GM23338 (cell line): ENCODE measurements at regions not wholly inside any gene's neighbourhood (a gene's known extent, or its start where the extent isn't known, plus 50 kb on each side); places are given as distances from the start of the nearest gene placed in this dataset.

Experiments used
- ATAC-seq: fragments of 200-7000 bp; cut with Tn5 transposase; 3 replicates; pipeline ENCODE4 v1.9.1; 2020
- DNase-seq: peaks from one replicate; pipeline ENCODE4 v3.0.0-alpha.2; 2015; ENCODE audit warnings: low spot score
- H2AFZ ChIP-seq: fragments of 200-600 bp; sonication (generic); 2 replicates; pipeline ENCODE4 v1.8.0; 2016; ENCODE audit warnings: antibody characterized with exemption, mild to moderate bottlenecking, moderate library complexity
- H3F3A ChIP-seq: fragments of 200-600 bp; sonication (generic); replicated peaks from 2 replicates; pipeline ENCODE4 v1.8.0; 2017; ENCODE audit warnings: antibody characterized with exemption, mixed run types, low read depth
- H3K27ac ChIP-seq: fragments of 200-600 bp; sonication (generic); 2 replicates; pipeline ENCODE4 v1.6.1; 2016; ENCODE audit warnings: low read depth
- H3K27me3 ChIP-seq: fragments of 200-600 bp; sonication (generic); 2 replicates; pipeline ENCODE4 v1.8.0; 2016; ENCODE audit warnings: mild to moderate bottlenecking, mixed run types, moderate library complexity; ENCODE audit not compliant: insufficient read depth
- H3K36me3 ChIP-seq: fragments of 200-600 bp; sonication (generic); 2 replicates; pipeline ENCODE4 v1.8.0; 2016; ENCODE audit warnings: mild to moderate bottlenecking; ENCODE audit not compliant: insufficient read depth
- H3K4me1 ChIP-seq: fragments of 200-600 bp; sonication (generic); 2 replicates; pipeline ENCODE4 v1.8.0; 2016; ENCODE audit warnings: mild to moderate bottlenecking, moderate library complexity; ENCODE audit not compliant: insufficient read depth
- H3K4me2 ChIP-seq: fragments of 200-600 bp; sonication (generic); 2 replicates; pipeline ENCODE4 v1.7.1; 2017; ENCODE audit warnings: mixed run types
- H3K4me3 ChIP-seq: fragments of 200-600 bp; sonication (generic); 2 replicates; pipeline ENCODE4 v1.6.1; 2016; ENCODE audit warnings: mixed run types
- H3K79me2 ChIP-seq: fragments of 200-600 bp; sonication (generic); replicated peaks from 2 replicates; pipeline ENCODE4 v1.8.0; 2017; ENCODE audit warnings: mild to moderate bottlenecking; ENCODE audit not compliant: insufficient read depth
- H3K9me2 ChIP-seq: fragments of 200-600 bp; sonication (generic); 2 replicates; pipeline ENCODE4 v1.8.0; 2017; ENCODE audit not compliant: insufficient read depth
- H4K20me1 ChIP-seq: fragments of 200-600 bp; sonication (generic); replicated peaks from 2 replicates; pipeline ENCODE4 v1.8.0; 2017; ENCODE audit warnings: mild to moderate bottlenecking; ENCODE audit not compliant: insufficient read depth
- H3K27ac Mint-ChIP-seq: 2 replicates; pipeline ENCODE4 v1.8.0; 2020; ENCODE audit warnings: inconsistent platforms, mild to moderate bottlenecking, moderate library complexity, mixed read lengths
- H3K27me3 Mint-ChIP-seq: 3 replicates; pipeline ENCODE4 v1.8.0; 2022; ENCODE audit warnings: low read depth, mild to moderate bottlenecking, moderate library complexity, mixed read lengths, inconsistent platforms; ENCODE audit not compliant: insufficient read depth, poor library complexity
- H3K36me3 Mint-ChIP-seq: 3 replicates; pipeline ENCODE4 v1.8.0; 2021; ENCODE audit warnings: low read depth, mild to moderate bottlenecking, inconsistent platforms, moderate library complexity, mixed read lengths
- H3K4me1 Mint-ChIP-seq: 3 replicates; pipeline ENCODE4 v1.8.0; 2020; ENCODE audit warnings: mild to moderate bottlenecking, inconsistent platforms, mixed read lengths
- H3K4me3 Mint-ChIP-seq: 3 replicates; pipeline ENCODE4 v1.8.0; 2021; ENCODE audit warnings: moderate library complexity, mild to moderate bottlenecking, inconsistent platforms, mixed read lengths
- H3K9me3 Mint-ChIP-seq: 3 replicates; pipeline ENCODE4 v1.8.0; 2020; ENCODE audit warnings: moderate library complexity, mild to moderate bottlenecking, inconsistent platforms, mixed read lengths
- CREB1 ChIP-seq: fragments of 250-450 bp; sonication (Bioruptor Pico); IDR thresholded peaks from 2 replicates; pipeline ENCODE4 v1.5.0; 2020; ENCODE audit warnings: low read depth, mild to moderate bottlenecking, moderate library complexity
- CTCF ChIP-seq, 2 experiments: fragments of 200-600 bp in 1 of 2; sonication (generic) in 1 of 2; conservative IDR thresholded peaks; 2 replicates each; pipeline versions ENCODE4 v1.5.1 to v1.6.1; 2016 to 2017; ENCODE audit warnings: antibody characterized with exemption in 2 of 2, low read depth in 2 of 2, mild to moderate bottlenecking in 2 of 2, moderate library complexity in 1 of 2
- NANOG ChIP-seq: IDR thresholded peaks from 2 replicates; pipeline ENCODE4 v1.6.1; 2016; ENCODE audit warnings: antibody characterized with exemption, borderline replicate concordance
- POLR2AphosphoS5 ChIP-seq: IDR thresholded peaks from 2 replicates; pipeline ENCODE4 v1.6.1; 2016; ENCODE audit warnings: antibody characterized with exemption, low read depth
- ZNF114 ChIP-seq: fragments of 250-450 bp; sonication (Bioruptor Pico); IDR thresholded peaks from 2 replicates; pipeline ENCODE4 v1.5.0; 2020; ENCODE audit warnings: mild to moderate bottlenecking, moderate library complexity
- ZNF331 ChIP-seq: fragments of 250-450 bp; sonication (Bioruptor Pico); IDR thresholded peaks from 2 replicates; pipeline ENCODE4 v1.5.0; 2020; ENCODE audit warnings: low read depth, mild to moderate bottlenecking, moderate library complexity
- ZNF462 ChIP-seq: fragments of 250-450 bp; sonication (Bioruptor Pico); IDR thresholded peaks from 2 replicates; pipeline ENCODE4 v1.5.0; 2020; ENCODE audit warnings: mild to moderate bottlenecking, moderate library complexity

GRCh38 chr1:232252546-232253118 is 377.3 kb downstream of the SIPA1L2 start:
- Histone ChIP-seq H3K36me3 (no peaks in the 10 kb centered on the region), H3K4me1 (peaks cover 33% of the 10 kb centered on the region), H3K9me2 (no peaks in the 10 kb centered on the region), H4K20me1 (no peaks in the 10 kb centered on the region), H2AFZ (no peak overlapping the region), H3K4me2 (peak overlapping the region; percentile 68), H3F3A (no peaks in the 10 kb centered on the region), H3K79me2 (no peaks in the 10 kb centered on the region), H3K27me3 (peaks cover 80% of the 10 kb centered on the region), H3K4me3 (peak overlapping the region; percentile 6; the same call in 1 of the 2 replicates), H3K27ac (no peak overlapping the region)
- Mint-ChIP-seq H3K4me3 (peak overlapping the region; percentile 44), H3K27ac (no peak overlapping the region; the same call in 1 of the 2 replicates), H3K4me1 (peaks cover 59% of the 10 kb centered on the region), H3K36me3 (no peaks in the 10 kb centered on the region), H3K27me3 (peaks cover 44% of the 10 kb centered on the region), H3K9me3 (no peaks in the 10 kb centered on the region)
- DNase-seq (peak; percentile 65), ATAC-seq (peak; percentile 74)
- TF ChIP-seq ZNF331 (CRISPR knock-in tag) (no peak), NANOG (peak; percentile 36; the same call in 1 of the 2 replicates), CREB1 (CRISPR knock-in tag) (no peak), CTCF (conservative IDR thresholded peaks at IDR 0.05; ENCODE audit: low read depth in 2 of 2) (no peak), POLR2AphosphoS5 (peak; percentile 61), ZNF114 (CRISPR knock-in tag) (no peak), ZNF462 (0 out of 2 replicates have a peak, but pooled peaks have one; percentile 7)
